GM18502 (cell line): ENCODE measurements at regions not wholly inside any gene's neighbourhood (a gene's known extent, or its start where the extent isn't known, plus 50 kb on each side); places are given as distances from the start of the nearest gene placed in this dataset.
"Not testable (repeated sequence)": the region's sequence is repeated elsewhere in the genome, so short reads cannot be mapped to it uniquely, and the experiment has no call there.

Experiments used
- ATAC-seq: cut with Tn5 transposase; IDR thresholded peaks from one replicate; pipeline ENCODE4 v1.9.1; 2021; ENCODE audit warnings: mild to moderate bottlenecking; ENCODE audit not compliant: unreplicated experiment, poor library complexity

DNA sequence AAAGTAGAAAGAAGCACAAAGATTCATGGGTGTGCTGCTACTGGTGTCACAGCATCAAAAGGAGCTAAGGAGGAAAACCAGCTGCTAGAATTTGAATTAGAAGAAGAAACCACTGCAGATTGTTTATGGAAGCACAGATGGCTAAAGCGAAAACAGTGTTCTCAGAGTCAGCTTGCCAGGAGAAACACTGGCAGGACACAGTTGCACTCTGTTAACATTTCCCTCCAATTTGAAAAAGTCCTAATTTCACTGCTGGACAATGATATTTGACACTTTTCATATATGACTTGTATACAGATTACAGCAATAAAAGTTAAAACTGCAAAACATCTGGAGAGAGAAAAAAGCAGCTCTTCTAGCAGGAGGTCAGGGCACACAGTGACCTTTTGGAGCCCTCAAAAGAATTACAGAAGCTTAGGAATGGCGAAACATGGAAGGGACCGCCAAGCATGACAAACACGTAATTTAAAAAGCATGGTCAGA lies 314.5 kb downstream of the COL12A1 start:
- no peak for ATAC-seq

DNA sequence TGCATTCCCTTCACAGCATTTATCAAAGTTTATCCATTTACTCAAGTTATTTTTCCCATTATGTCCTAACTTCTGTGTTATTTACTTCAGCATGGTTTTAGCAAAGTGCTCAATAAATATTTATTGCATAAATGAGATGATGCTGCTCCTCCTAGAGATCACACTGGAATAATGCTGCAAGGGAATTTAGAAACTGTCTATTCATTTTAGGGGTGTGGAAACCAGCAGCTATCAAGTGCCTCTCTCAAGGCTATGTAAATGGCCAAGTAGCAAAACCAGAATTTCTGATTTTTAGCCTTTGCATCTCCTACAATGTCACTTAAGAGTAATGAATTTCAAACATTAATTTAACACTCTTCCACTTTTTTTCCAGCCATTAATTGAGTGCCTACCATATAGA lies 316.2 kb downstream of the COL12A1 start:
- no peak for ATAC-seq

DNA sequence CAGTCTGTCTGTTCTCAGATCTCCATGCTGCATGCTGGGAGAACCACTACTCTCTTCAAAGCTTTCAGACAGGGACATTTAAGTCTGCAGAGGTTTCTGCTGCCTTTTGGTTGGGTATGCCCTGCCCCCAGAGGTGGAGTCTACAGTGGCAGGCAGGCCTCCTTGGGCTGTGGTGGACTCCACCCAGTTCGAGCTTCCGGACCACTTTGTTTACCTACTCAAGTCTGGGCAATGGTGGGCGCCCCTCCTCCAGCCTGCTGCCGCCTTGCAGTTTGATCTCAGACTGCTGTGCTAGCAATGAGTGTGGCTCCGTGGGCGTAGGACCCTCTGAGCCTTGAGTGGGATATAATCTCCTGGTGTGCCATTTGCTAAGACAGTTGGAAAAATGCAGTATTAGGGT lies 317.1 kb downstream of the COL12A1 start:
- ATAC-seq, result not testable (repeated sequence)

DNA sequence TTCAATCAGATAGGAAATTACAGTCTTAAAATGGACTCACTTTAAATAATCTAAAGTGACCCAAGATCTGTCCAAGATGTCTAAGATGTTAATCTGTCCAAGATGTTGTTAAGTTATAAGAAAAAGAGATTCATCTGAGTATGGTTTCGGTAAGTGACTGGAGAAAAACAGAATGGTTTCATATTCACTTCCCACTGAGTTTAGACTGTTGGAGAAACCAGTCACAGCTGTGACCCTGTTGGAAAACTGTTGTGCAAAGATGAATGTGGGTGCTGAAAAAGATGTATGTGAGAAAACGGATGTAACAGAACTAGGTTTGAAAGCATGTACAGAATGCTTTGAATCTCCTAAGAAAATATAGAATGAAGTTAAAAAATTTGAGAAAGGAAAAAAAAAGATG lies 325.9 kb downstream of the COL12A1 start:
- no peak for ATAC-seq

DNA sequence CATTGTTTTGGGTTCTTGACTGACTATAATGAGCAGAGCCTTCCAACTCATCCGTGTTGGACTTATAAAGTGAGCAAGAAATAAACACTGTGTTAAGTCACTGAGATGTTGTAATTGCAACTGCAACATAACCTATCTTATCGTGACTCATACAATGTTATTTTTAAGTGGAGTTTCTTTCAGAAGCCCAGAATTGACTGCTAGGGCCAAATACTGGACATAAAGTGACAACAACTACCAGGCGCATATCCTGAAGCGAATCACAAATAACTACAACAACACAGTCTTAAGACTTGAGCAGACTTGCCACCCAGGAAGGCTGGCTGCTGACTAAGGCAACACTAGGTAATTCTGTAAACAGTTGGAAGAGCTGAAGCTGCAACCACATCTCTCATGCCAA lies 326.6 kb downstream of the COL12A1 start:
- ATAC-seq, result no peak

DNA sequence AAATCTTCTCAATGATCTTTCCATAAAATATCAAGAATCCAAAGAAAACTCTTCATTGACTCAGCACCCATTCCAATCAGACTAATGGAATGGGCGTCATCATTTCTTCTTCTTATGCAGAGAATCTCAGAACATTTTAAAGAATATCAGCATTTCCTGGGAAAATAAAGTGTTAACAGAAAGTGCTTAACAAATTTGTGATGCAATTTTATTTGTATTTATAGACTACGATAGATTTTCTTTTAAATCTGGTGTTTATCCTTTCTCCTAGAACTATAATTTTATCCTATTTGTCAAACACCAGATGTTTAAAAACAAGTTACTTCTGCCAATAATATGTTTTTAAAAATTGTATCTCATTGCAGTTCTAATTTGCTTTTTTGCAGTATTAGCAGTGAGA lies 330.7 kb downstream of the COL12A1 start:
- no peak for ATAC-seq

DNA sequence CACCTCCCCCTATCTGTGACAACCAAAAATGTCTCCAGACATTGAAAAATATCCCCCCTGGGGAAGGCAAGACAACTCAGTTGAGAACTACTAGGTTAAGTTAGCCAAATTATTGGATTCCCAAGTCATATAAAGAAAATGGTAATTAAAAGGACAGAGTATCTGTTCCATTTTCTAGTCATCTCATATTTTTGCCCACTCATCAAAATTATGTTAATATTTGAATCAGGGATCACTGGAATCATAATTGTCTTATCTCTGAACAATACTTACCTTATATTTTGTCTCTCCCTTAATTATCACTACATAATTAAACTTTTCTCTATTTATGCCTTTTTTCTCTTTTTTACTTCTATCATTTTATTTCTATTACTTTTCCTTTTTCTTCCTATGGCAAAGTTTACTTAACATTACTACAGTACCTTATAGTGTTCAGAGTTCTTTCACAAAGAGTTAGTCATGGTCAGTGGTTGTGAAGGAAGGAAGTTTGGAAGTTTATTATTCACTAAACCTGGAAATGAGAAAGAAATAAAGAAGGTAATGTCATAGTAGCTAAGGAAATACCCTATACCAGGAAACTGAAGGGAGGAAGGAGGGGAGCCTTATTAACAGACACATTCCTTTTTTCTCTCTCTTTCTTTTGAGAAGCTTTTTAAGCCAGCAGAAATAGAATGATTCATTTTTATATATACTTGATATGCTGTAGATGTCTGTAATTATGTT lies 332.9 kb downstream of the COL12A1 start:
- no peak for ATAC-seq

DNA sequence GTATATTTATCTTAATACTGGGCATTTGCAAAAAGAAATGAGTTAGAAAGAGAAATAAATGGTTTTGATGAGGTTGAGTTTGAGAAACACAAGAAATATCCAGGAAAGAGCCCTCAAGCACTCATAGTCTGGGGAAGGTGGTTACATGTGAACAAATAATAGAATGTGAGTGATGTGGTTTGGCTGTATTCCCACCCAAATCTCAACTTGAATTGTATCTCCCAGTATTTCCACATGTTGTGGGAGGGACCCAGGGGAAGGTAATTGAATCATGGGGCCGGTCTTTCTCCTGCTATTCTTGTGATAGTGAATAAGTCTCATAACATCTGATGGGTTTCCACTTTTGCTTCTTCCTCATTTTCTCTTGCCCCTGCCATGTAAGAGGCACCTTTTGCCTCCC lies 334.1 kb downstream of the COL12A1 start:
- no peak for ATAC-seq

DNA sequence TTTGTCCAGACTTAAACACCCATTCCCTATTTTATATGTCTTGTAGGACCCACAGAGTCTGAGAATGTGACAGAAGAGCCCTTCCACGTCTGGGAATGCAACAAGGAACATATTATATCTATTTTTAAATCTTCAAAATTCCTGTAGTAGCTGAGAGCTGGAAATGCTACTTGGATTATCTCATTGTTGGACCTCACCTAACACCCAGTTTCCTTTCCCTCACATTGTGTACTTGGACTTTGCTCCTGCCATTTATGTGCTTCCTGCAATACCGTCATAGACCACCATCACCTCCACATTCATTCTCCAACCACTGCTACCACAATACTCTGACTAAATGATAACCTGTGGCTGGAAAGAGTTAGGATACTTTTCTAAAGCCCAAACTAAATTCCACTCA lies 335.4 kb downstream of the COL12A1 start:
- ATAC-seq, result no peak

DNA sequence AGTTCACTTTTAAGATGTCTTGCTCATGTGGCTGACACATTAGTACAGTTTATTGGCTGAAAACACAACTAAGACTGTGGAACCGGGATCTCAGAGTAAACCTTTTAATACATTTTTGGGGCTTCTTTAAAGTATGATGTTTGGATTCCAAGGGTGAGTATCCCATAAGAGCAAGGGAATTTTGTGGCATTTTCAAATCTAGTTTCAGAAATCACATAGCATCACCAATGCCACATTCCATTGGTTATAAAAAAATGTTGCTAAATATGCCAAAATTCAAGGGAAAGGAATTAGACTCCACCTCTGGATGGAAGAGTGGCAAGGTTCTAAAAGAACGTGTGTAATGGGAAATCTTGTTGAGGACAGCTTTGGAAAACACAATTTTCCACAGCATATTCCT lies 338.6 kb downstream of the COL12A1 start:
- ATAC-seq, result no peak

DNA sequence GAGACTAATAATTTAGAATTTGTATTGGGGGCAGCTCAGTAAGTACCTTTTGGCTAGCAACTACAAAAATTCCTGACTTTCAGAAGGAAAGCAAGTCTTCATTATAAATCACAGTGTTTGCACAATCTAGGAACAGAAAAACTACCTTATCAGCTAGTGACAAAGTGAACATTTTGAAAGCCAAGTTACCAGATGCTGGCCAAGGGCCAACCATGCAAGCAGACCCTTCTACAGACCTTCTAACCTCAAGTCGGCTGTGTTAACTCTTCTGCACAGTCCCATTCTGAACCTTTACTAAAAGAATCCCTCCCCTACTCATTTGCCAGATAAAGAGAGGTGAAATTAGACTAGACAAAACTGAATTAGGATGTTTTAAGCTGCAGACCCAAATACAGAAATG lies 341.9 kb downstream of the COL12A1 start:
- no peak for ATAC-seq

DNA sequence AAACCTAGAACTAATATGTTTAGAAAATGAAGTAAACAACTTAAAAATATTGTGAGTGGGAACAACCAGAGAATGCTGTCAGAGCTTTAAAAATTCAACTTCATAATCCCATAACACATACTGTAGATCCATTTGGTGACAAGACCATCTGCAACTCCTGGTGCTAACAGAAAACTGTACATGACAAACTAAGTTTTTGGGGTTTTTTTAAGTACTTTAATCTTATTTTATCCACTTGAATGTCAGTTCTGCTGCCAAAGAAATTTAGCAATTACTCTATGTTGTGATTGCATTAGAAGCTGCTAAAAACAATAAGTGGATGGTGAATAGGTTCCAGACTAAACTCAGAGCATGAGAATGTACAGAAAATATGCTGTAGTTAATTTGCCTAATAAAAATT lies 345.4 kb downstream of the COL12A1 start:
- ATAC-seq, result no peak

DNA sequence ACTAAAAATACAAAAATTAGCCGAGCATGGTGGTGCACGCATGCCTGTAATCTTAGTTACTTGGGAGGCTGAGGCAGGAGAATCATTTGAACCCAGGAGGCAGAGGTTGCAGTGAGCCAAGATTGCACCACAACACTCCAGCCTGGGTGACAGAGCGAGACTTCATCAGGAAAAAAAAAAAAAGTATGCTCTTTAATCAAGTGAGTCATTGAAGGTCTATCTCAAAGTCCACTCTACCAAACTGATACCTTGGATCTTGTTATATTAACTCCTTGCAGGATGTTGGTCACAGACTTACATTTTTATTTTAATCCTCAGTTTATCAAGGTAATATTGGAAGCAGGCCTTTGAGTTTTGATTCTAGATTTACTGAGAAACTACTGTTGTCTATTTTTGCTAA lies 348.7 kb downstream of the COL12A1 start:
- no peak for ATAC-seq

DNA sequence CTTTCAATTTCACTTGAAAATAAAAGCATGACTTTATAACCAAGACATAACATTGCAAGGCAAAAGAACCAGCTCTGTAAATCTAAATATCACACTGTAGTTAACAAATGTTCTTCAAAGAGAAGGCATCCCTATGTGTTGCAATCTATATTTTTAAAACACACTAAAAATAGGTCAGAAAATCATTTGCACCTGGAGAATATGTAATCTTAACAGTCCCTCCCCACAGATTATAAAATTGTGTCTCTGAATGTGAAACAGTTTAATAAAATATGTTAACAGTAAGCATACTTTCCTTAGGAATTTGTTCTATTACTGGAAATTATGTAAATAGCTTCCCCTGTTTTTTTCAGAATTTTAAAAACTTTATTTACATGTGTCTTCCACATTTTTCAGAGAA lies 351.9 kb downstream of the COL12A1 start:
- no peak for ATAC-seq

DNA sequence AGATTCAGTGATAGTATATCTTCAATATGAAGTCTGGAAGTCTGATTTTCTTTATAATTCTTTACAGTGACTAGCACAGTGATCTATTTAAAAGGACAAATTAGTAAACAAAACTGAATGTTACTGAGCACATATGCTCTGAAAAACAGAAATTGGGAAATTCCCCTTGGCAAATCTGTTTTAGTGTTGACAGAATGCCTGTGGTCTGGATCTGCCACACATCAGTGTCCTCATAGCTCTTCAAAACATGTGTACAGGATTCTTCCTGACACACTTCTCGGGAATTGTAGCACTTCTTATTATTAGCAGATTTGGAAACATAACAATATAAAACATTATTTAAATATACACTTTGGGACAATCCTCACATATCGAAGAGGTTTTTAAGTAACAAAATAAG lies 354.3 kb downstream of the COL12A1 start:
- no peak for ATAC-seq

DNA sequence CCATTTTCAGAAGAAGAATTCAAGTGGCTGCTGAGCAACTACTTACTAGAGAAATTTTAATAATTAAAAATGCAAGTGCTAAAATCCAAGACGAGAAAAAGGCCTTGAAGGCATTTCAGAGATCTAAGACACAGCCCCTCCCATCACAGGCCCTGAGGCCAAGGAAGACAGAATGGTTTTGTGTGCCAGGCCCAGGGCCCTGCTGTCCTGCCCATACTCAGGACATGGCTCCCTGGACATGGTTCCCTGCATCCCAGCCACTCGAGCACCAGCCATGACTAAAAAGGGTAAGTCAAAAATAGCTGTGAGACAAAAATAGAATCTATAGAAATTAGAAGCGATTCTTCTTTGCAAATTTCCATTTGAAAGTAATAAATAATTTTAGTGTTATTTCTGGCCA lies 364.9 kb downstream of the COL12A1 start:
- no peak for ATAC-seq

DNA sequence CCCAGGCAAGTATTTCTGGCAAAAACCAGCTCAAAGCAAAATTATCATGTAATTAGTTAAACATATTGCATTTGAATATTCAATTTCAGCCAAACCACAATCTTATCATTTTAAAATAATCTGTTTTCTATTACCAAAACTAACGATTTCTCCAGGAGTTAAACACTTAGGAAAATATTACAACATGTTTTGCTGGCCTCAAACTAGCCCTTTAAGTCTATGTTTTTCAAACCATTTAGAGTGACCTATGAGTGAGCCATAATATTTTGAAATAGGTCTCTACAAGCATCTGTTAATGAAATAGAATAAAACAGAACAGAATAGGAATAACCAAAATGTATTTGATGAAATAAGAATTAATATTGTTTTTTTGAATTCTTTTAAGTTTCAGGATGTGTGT lies 370.9 kb downstream of the COL12A1 start:
- ATAC-seq, result no peak

DNA sequence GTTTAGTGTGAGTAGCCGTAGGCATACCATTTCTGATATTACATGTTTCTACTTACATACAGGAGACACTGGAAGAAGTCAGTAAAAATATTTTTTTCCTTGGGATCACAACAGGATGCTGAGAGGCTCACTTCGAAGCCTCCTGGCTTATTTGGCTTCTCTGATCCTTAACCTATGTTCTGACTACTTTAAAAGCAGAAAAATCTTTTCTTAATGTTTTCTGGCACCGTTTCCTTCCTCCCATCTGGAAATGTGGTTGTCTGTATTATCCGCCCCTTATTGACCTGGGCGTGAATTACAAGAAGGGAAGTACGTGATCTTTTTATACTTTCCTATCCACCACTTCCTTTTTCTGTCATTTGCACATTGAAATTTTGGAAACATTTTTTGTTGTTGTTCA lies 379.6 kb downstream of the COL12A1 start:
- ATAC-seq, result no peak

DNA sequence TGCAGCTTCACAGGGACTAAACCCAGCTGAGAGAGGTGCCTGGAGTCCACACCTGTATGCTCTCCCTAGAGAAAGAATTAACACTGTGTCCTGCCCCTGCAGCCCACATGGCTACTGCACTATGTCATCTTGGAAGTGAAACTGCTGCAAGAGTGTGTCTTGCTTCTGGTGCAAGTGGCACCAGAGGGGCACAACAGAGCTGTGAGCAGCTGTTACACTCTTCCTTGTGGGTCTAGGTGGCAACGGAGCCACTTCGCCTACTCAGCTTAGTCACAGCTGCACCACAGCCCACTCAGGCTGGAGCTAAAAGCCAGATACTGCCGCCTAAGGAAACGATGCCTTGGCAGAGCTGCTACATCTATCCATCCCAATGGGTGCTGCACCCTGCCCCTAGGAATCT lies 391.4 kb downstream of the COL12A1 start:
- ATAC-seq, result no peak

DNA sequence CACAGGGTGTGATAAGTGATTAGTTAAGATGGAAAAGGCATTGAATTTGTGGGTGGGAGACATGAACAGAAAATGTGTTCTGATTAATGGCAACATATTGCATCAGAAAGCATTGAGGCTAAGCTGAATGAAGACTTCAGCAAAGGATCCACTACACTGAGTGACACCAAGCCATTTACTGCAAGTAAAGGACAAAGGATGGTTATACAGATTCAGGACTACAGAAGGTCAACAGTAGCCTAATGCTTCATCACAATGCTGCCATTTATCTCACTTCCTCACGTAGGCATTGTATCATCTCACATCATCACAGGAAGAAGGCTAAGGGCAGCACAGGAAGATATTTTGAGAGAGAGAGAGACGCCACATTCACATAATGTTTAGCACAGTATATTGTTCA lies 398.2 kb downstream of the COL12A1 start:
- no peak for ATAC-seq

DNA sequence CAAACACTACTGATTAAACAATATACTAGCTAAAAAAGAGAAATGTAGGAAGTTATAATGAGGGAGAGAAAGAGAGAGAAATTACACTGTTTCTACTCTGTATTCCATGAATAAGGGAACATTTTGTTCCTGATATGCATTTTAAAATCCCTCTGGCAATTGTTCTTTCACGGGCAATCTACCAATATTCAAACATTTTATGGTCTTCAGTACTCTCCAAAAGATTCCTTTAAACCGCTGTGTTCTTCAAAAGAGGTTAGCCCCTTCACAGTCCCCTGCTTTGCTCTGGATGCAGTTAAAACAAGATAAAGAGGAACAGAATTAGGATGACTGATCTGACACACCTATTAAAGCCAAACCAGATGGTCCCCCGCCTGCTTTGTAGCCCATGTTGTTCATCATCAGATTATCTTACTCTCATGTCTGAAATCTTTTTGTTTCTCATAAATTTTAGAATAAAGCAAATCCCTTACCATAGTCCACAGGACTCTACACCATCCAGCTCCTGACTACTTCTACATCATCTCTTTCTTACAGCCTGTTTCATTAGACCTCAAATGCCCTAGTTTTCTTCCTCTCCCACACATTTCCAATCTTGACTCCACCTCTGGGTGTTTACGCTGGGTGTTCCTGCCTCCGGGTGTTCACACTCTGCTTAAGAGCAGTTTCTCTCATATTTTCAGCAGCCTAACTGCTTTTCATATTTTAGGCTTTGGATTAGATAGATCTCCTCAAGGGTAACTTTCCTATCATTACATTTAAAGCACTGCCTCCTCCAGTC lies 399.7 kb downstream of the COL12A1 start:
- no peak for ATAC-seq

DNA sequence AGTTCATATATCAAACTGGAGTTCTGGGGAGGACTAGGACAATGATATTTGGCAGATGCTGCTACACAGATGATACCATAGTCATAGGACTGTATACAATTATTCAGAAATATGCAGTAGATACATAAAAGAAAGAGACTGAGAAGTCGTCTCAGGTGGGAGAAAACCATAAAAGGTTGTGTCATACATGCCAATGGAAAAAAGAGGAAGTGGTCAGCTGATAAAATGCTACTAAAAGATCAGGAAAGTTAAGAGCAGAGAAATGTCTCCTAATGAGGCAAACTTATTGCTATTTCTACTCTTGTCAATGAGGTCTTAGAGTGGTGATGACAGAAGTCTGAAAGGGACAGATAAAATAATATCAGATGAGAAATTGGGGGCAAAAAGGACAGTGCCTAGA lies 407.6 kb downstream of the COL12A1 start:
- no peak for ATAC-seq
